AML-193 (cell line): ENCODE measurements at regions not wholly inside any gene's neighbourhood (a gene's known extent, or its start where the extent isn't known, plus 50 kb on each side); places are given as distances from the start of the nearest gene placed in this dataset.
"Not testable (repeated sequence)": the region's sequence is repeated elsewhere in the genome, so short reads cannot be mapped to it uniquely, and the experiment has no call there.

Experiments
- DNase-seq, 2 experiments: peaks; one replicate each; lab custom pipeline; 2025; lab: John Stamatoyannopoulos, UW

DNA sequence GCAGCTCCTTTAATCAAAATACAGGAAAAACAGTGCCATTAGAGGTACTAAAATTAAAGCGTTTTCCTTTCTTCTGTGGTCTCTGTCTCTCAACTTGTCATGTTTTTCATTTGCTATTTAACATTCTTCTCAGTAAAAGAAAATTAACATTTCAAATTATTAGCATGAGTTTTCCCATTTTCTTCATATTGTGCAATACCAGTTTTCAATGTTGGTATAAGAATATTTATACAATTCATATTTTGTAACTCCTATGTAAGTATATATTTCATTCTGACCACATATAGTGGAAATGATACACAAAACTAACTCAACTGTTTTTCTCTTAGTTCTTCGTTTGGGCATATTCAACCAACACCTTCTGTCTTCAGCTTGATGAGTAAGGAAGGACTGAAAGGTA is 308.3 kb downstream of the HS3ST1 start:
- DNase-seq: no peak

DNA sequence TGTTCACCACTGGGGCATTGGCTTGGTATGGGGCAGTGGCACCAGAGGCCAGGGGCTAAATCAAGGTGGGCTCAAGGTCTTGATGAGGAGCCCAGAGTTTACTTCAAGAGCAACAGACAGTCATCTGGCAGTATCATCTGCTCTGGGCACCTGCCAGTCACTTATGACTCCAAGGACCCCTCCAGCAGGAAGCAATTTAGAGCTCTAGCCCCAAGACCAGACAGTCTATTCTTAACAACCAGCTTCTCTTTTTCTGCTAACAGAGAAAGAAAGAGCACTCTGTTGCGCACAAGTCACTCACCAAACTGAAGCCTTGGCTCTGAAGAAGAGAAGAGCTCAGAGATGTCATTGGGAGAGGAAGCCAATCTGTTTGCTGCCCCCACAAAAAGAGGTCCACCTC is 309.2 kb downstream of the HS3ST1 start:
- no peak for DNase-seq

DNA sequence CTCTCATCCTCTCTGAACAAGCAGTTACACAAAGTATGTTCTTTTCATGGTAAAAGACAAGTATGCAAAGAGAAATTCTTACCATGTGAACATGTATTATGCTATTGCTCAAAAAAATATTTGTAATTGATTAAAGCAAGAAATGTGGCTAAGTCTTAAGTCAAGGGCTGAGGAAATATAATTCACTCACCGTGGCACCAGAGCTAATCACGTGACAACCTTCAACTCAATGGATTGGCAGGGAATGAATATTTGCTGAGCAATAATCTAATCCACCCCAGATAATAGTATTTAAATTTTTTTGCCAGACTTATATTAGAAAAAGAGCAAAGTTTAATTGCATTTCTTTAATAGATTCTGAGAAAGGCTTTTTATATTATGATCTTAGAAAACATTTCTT is 310.2 kb downstream of the HS3ST1 start:
- no peak for DNase-seq

DNA sequence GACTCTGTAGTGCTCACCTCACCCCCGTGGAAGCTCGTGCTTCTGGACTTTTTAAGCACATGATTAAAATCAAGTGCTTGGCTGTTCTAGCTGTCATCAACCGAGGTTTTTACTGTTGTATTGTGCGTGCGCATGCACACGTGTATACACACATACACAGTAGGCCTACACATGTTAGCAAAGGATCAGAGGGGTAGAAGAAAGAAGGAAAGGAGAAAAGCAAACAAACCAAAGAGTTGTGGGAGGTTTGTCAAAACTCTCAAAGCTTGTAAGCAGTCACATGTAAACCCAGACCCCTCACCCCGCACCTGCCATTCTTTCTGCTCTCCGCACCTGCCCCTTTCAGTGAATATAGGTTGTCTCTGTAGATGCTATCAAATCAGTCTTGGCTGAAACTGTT is 311.8 kb downstream of the HS3ST1 start:
- DNase-seq: no peak

DNA sequence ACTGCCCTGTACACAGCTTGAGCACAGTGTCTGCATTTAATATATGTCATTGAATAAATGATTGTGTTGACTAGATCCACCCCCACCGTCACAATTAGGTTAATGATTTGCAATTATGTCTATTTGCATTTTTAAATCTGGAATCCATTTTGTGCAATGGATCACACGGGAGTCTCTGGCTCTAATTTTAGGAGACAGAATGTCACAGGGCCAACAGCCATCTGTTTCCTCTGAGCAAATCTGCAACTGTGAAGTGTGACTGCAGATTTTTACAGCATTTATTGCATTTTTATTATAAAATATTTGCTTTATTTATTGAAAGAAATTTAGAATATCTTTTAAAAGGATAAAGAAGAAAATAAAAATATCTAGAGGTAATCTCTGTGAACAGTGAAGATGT is 316.8 kb downstream of the HS3ST1 start:
- DNase-seq: no peak

DNA sequence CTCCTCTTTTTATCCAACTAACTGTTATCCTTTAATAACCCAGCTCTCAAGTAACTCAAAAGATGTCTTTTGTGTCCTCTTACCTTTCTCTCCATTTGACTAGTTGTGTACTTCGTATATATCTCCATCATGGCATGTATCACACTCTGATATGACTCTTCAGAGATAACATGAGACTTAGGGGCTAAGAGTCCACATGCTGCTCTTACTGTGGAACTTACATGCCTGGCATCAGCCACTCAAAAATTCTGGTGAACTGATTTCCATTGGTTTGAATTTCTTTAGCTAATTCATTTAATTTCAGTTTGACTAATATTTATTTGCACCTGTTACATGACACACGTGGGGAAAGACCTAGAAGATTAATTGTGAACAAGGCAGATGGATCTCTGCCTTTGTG is 317.3 kb downstream of the HS3ST1 start:
- DNase-seq: no peak

DNA sequence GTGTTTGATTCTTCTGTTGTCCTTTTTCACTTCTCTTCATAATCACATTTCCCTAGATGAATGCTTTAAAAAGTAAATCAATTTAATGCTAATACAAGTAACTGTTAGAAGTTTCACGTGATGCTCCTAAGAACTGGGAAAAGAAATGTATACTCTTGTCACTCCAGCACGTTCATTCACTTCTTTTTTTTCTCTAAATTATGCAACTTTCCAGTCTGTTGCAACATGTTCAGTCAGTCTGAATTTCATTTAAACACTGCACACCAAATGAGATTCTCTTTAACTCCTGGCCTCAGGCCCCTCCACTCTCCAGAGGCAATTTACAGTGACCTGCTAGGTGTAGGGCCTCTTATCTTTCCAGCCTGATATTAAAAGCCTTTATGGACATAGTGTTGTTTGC is 321.9 kb downstream of the HS3ST1 start:
- DNase-seq: peak in 1 of 2 experiments; percentile 19

DNA sequence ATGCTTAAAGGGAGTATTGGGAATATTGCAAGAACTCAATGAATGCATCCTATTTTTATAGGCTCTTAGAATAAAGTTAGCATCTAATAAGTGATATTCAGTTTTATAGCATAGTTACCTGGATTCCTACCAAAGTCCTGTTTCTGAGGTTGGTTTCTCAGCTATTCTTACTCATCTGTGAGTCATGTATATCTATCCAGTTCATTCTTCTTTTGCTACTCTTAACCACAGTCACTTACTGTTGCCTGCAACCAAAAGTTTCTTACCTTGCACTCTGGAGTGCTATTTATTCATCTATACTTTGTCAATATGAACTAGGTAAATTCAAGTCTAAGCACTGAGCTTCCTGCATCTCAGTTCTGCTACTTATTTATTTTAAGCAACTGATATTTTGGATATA is 322.5 kb downstream of the HS3ST1 start:
- DNase-seq: no peak

DNA sequence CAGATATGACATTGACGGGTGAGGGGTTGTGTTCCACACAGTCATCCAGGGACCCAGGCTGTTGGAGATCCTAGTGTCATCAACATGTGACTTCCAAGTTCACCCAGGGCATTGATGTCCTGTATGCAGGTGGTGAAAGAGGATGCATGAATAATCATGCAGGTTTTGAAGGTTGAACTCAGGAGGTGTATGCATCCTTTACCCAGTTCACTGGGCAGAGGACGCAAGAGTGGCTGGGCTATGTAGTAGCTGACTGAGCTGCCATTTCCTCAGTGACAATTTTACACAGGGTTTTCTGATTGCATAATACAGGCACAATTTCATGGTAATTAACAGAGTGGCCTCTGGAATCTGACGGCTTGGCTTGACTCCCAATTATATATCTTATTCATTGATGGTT is 323.0 kb downstream of the HS3ST1 start:
- DNase-seq: no peak

DNA sequence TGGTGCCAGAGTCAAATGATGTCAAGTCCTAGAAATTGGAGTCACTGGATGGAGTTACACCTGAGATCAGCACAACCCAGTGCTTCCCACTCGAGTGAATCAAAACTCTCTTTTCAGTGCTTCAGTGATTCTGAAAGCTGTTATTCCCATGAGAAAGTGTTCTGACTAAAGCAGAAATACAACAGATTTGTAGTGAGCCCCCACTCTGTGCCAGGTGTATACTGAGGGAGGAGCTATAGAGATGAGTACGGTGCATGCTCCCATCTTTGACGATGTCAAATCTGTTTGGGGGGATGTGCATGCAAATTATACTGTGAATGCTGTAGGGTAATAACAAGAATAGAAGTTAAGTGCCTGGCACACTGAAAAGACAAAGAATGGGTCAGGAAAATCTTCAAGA is 330.2 kb downstream of the HS3ST1 start:
- no peak for DNase-seq

DNA sequence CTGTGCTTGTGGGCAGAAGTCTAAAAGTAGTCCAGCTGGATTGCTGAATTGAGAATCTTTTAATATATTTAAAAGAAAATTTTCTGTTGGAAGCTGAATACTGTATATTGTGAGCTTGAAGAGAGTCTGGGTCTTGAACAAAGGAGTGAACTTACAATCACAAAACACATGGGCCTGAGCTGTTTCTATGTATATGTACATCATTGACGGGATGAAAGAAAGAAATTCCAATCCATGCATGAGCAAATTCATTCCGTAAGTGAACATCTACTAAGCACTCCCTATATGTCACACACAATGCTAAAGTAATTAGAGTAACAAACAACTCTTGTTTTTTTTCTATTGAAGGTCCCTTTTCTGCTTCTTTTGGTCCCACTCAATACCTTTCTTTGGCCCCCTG is 331.0 kb downstream of the HS3ST1 start:
- no peak for DNase-seq

DNA sequence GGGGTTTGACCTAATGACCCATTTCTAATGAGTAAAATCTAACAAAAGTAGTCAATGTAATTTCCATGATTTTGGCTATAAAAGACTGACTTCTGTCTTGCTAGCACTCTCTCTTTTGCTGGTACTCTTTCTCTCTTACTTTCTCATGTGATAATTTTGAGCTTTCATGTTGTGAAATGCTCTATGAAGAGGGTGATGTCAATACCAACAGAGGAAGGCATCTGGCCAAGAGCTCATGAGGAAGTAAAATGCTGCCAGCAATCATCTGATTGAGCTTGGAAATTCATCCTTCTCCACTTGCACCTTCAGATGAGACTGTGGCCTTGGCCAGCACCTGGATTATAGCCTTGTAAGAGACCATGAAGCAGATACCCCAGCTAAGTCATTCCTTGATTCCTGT is 347.7 kb downstream of the HS3ST1 start:
- no peak for DNase-seq

DNA sequence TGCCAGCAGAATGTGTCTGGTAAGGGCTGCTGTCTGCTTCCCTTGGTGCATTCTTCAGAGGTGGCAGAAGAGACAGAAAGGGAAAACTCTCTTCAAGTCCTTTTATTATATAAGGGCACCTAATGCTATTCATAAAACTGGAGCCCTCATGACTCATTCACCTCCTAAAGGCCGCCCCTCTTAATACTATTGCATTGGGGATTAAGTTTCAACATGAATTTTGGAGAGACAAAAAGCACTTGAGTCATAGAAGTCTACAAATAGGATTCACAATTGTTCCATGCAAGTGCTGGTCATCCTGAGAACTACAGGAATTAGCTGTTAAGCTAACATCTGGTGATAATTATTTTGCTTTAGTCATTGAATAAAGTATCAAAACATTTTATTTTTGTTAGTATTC is 349.5 kb downstream of the HS3ST1 start:
- no peak for DNase-seq

DNA sequence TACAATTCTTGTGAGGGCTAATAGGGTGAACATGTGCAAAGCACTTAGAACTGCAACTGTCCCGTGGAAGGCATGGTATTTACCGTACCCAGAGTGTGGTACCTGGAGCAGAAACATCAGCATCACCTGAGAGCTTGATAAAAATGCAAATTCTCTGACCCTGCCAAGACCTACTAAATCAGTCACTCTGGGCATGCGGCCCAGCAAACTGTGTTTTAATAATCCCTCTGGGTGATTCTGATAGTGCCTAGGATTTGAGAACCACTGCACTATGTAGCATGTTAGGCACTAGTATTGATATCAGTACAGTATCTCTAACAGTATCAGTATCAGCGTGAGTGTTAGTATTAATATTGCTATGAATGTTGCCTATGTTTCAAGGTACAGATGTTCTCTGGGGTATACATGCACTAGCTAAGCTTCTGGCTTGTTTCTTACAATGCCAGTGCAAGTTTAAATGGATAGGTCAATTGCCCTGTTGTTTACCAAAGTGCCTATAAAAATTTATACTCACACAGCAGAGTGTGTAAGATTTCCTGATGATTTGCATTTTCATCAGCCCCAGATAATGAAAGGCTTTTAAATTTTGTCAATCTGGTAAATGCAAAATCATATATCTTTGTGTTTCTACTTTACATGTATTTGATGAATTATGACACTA is 354.0 kb downstream of the HS3ST1 start:
- no peak for DNase-seq

DNA sequence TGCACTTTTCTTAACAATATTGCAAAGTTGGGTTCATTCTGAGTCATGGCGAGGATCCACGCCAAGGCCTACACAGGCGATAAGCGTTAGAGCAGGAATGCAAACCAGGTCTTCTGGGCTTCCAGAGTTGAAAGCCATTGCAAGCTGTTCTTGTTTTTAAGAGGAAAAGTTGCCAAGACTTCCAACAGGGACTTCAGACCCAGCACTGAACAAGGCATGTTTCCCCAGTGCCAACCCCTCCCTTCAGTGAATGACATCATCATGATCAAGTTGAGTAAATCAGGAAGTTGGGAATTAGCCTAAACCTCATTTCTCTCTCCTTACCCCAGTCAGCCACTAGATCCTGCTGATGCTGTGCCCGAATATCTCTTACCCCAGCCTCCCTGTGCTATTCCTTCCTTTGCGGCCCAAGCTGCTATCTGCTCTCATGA is 355.1 kb downstream of the HS3ST1 start:
- no peak for DNase-seq

DNA sequence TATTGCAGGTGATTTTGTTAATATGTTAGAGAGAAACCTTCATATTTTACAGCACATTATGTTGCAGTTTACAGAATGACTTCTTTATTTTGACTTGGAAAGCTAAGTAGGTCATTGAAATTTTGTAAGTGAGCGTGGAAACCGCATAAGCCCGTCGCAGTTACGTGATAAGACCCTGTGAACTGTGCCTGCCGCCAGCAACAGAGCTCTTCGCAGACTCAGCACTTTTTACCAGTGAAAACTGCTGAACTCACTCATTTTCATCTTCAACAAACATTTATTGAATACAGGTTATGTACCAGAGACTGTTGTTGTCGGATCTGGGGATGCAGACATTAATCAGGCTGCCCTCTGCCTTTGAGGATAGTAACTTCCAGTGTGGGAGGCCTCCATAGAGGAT is 355.7 kb downstream of the HS3ST1 start:
- DNase-seq: no peak

DNA sequence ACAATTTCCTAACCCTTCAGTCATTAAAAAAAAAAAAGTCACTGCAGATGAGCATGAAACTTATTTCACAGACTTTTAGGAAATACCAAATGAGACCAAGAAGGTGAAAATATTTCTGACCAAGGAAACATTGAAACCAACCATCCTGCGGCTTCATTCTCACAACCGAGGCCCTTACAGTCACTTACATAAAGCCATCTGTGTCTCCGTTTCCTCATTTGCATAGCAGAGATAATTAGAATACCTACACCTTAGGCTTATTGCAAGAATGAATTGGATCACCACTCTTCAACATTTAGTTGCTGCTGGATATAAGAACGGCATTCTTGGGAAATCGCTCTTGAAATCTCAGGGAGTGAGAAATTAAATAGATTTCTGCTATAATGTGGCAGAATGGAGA is 356.2 kb downstream of the HS3ST1 start:
- no peak for DNase-seq

DNA sequence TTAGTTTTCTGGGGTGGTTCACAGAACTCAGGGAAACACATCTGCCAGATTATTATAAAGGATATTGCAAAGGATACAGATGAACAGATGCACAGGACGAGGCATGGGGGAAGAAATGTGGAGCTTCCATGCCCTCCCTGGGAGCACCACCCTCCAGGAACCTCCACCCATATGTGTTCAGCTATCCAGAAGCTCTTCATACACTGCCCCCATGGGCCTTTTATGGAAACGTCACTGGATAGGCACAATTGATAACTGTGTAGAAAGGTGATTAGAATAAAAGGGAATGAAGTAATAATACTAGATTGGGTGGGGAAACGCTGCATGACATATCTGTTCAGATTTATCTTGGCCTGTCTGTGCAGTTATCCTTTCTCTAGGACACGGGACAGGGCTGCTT is 357.9 kb downstream of the HS3ST1 start:
- no peak for DNase-seq

DNA sequence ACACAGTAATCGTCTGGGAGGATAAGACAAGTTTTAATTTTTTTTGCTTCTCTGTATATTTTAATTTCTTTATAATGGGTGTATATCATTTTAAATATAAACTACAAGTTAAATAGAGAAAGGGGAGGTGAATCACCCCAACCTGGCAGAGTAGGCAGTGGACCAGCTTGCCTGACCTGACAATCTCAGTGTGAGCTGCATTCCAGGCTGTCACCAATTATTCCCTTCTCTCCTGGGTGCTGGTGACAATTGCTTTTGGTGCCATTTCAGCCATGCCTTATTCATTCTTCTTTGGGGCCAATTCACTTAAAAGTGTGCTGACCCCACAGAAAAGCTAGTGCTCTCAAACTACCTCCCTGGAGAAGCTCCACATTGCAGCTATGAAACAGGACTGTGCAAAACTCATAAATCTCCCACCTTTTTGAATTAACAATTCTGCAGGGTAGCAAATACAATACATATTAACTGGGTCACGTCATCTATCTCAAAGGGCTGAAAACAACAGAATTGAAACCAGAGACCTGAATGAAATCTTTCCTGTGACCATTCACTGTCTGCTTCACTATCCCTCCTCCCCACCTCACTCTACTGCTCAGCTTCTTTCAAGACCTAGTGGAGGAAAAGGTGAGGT is 359.0 kb downstream of the HS3ST1 start:
- DNase-seq: no peak

DNA sequence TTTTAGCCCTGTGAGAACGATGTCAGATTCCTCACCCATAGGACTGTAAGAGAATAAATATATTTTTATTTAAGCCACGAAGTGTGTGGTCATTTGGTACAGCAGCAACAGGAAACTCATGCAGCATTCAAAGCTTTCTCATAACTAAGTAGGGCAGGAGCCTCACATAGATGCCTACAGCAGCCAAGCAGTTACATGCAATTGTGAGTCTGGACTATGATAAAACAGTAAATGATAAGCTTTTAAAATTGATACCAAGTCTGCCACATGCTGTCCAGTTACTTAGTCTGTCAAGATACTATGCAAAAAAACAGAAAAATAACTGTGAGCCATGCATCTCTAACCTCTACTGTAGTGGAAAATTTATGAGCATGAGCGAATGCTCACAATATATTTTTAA is 359.6 kb downstream of the HS3ST1 start:
- no peak for DNase-seq

DNA sequence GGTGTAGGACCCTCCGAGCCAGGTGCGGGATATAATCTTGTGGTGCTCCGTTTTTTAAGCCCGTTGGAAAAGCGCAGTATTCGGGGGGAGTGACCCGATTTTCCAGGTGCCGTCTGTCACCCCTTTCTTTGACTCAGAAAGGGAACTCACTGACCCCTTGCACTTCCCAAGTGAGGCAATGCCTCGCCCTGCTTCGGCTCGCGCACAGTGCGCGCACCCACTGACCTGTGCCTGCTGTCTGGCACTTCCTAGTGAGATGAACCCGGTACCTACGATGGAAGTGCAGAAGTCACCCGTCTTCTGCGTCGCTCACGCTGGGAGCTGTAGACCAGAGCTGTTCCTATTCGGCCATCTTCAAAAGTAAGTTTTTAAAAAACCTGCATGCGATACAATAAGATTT is 362.1 kb downstream of the HS3ST1 start:
- not testable (repeated sequence) for DNase-seq

DNA sequence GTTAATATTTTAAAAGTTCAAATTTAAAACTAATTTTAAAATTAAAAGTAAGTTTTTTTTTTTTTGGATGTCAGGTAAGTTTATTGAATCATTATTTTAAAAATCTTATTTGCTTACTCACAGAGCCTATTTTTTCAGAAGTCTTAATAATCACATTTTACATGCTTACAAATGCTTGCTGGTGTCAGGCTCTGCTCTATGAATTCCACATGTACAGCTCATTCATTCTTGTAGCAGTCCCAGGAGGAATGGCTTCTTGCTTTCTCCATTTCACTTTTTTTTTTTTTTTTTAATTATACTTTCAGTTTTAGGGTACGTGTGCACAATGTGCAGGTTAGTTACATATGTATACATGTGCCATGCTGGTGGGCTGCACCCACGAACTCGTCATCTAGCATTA is 368.1 kb downstream of the HS3ST1 start:
- not testable (repeated sequence) for DNase-seq

DNA sequence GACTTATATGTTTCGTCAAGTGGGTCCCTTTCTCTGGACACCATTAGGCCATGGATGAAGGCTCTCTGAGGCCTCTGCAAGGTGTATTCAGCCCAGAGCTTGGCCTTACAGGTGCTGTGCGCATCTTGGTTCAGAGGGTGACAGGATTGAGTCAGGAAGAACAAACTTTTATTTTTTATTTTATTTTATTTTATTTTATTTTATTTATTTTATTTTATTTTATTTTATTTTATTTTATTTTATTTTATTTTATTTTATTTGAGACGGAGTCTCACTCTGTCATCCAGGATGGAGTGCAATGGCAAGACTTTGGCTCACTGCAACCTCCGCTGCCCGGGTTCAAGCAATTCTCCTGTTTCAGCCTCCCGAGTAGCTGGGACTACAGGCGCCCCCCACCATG is 370.4 kb upstream of the CLNK start:
- not testable (repeated sequence) for DNase-seq

DNA sequence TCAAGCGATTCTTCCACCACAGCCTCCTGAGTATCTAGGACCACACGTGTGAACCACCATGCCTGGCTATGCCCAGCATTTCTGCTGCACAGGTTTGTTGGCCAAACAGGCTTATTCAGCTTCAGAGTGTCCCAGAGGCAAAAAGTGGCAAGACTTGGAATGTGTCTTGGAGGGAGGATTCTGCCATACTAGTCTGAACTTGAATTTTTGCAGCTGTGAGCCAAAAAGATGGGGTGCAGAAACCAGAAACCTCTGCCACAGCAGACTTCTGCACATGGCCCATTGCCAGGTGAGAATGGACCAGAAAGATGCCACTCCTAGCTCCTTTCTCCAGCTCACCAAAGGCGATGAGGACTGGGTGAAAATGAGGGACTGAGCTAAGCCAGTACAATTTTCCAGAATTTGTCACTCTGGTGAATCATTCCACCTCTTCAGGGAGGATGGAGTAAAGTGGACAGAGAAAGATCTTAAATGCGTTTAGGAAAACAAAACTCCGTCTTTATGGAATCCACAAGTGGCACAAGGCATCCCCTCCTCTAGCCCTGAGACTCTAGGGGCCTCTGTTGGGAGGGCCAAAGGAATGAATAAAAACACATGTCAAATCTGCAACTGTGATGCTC is 369.1 kb upstream of the CLNK start:
- no peak for DNase-seq
